WI38 (cell line): ENCODE measurements at regions not wholly inside any gene's neighbourhood (a gene's known extent, or its start where the extent isn't known, plus 50 kb on each side); places are given as distances from the start of the nearest gene placed in this dataset.

Experiments used
- H3K4me3 ChIP-seq: 2 replicates; pipeline ENCODE4 v1.5.1; 2011; ENCODE audit warnings: low read depth, mild to moderate bottlenecking, control low read depth, low read length
- TF ChIP-seq, protein P1 (sequence below): IDR thresholded peaks from 2 replicates; pipeline ENCODE4 v1.5.1; 2012; ENCODE audit warnings: low read depth, mild to moderate bottlenecking, control low read depth, low read length

GRCh38 chr5:7039074-7039473 lies 325.8 kb downstream of the TENT4A start:
- TF ChIP-seq, protein P1, sequence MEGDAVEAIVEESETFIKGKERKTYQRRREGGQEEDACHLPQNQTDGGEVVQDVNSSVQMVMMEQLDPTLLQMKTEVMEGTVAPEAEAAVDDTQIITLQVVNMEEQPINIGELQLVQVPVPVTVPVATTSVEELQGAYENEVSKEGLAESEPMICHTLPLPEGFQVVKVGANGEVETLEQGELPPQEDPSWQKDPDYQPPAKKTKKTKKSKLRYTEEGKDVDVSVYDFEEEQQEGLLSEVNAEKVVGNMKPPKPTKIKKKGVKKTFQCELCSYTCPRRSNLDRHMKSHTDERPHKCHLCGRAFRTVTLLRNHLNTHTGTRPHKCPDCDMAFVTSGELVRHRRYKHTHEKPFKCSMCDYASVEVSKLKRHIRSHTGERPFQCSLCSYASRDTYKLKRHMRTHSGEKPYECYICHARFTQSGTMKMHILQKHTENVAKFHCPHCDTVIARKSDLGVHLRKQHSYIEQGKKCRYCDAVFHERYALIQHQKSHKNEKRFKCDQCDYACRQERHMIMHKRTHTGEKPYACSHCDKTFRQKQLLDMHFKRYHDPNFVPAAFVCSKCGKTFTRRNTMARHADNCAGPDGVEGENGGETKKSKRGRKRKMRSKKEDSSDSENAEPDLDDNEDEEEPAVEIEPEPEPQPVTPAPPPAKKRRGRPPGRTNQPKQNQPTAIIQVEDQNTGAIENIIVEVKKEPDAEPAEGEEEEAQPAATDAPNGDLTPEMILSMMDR, result no peak
- no peak overlapping the region for H3K4me3 ChIP-seq

DNA sequence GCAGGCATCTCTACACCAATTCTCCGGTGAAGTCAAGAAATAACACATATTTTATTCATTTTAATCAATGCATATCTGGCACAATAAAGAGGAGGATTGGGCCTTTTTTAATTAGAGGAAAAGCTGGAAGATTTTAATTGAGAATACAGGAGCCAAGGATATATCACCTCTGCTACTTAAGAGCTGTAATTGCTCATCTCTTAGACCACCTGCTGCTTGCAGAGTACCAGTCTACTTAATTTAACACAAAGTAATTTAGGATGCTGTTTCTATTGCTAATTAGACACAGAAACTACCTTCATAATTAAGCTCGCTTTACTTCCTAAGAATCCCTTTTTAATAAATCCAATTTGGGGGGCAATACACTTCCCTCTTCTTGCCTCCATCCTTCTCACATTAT lies 326.9 kb downstream of the TENT4A start:
- TF ChIP-seq, protein P1, result no peak
- H3K4me3 ChIP-seq, result no peak overlapping the region

- TF ChIP-seq, protein P1, result no peak
- H3K4me3 ChIP-seq, result no peak overlapping the region
Measured at GRCh38 chr5:7043797-7044196, 330.6 kb downstream of the TENT4A start.

GRCh38 chr5:7047511-7048261 lies 334.5 kb downstream of the TENT4A start:
- H3K4me3 ChIP-seq, result no peak overlapping the region
- TF ChIP-seq, protein P1, result no peak

GRCh38 chr5:7050986-7051385 lies 337.8 kb downstream of the TENT4A start:
- TF ChIP-seq, protein P1, result no peak
- H3K4me3 ChIP-seq, result no peak overlapping the region

- TF ChIP-seq, protein P1, result no peak
- H3K4me3 ChIP-seq, result no peak overlapping the region
Measured at GRCh38 chr5:7053125-7053524, 339.9 kb downstream of the TENT4A start.

GRCh38 chr5:7053528-7054209 lies 340.4 kb downstream of the TENT4A start:
- no peak overlapping the region for H3K4me3 ChIP-seq
- TF ChIP-seq, protein P1, result no peak
